ENCODE measurements at regions not wholly inside any gene's neighbourhood (a gene's known extent, or its start where the extent isn't known, plus 50 kb on each side); places are given as distances from the start of the nearest gene placed in this dataset.

DNA sequence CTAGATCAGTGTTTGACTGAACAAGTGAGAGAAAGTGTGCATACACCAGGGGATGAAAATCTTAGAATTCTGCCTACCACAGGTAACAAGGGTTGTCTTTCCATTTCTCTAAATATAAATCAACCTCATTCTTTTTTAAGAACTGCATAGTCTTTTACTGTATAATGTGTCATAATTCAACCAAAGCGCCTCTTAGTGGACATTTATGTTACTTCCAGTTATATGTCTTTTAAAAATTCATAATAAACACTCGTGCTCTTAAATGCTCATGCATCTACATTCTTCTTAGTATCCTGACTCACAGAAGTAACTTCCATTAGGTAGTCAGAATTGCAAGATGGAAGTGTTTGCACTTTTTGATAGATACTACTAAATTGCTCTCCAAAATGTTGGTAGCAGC lies 76.2 kb downstream of the CHRNA1 start:
- TF ChIP-seq, protein P1, sequence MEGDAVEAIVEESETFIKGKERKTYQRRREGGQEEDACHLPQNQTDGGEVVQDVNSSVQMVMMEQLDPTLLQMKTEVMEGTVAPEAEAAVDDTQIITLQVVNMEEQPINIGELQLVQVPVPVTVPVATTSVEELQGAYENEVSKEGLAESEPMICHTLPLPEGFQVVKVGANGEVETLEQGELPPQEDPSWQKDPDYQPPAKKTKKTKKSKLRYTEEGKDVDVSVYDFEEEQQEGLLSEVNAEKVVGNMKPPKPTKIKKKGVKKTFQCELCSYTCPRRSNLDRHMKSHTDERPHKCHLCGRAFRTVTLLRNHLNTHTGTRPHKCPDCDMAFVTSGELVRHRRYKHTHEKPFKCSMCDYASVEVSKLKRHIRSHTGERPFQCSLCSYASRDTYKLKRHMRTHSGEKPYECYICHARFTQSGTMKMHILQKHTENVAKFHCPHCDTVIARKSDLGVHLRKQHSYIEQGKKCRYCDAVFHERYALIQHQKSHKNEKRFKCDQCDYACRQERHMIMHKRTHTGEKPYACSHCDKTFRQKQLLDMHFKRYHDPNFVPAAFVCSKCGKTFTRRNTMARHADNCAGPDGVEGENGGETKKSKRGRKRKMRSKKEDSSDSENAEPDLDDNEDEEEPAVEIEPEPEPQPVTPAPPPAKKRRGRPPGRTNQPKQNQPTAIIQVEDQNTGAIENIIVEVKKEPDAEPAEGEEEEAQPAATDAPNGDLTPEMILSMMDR (conservative IDR thresholded peaks at IDR 0.05): peak; percentile 68
- TF ChIP-seq EZH2 (IDR thresholded peaks at IDR 0.05; ENCODE audit: low read depth): no peak

Measured in PC-9 (cell line).